GM06990 (cell line): ENCODE measurements at regions not wholly inside any gene's neighbourhood (a gene's known extent, or its start where the extent isn't known, plus 50 kb on each side); places are given as distances from the start of the nearest gene placed in this dataset.

ENCODE experiments used
- DNase-seq: peaks from one replicate; pipeline ENCODE4 v3.0.0-alpha.2; 2011; ENCODE audit not compliant: insufficient read length; ENCODE audit errors: extremely low read depth
- H3K27me3 ChIP-seq: replicated peaks from 2 replicates; pipeline ENCODE4 v1.6.0; 2011; ENCODE audit warnings: low read length; ENCODE audit not compliant: control insufficient read depth, insufficient read depth
- H3K36me3 ChIP-seq: 2 replicates; pipeline ENCODE4 v1.5.1; 2011; ENCODE audit warnings: low read length; ENCODE audit not compliant: control insufficient read depth, insufficient read depth
- H3K4me3 ChIP-seq: replicated peaks from 2 replicates; pipeline ENCODE4 v1.5.1; 2011; ENCODE audit warnings: low read depth, mild to moderate bottlenecking, control low read depth, low read length
- TF ChIP-seq, protein P1 (sequence below): IDR thresholded peaks from 2 replicates; pipeline ENCODE4 v1.5.1; 2011; ENCODE audit warnings: low read length, control low read depth, mild to moderate bottlenecking, inconsistent platforms; ENCODE audit not compliant: insufficient read depth, poor library complexity, severe bottlenecking

- H3K36me3 ChIP-seq = no peaks in the 10 kb centered on the region
- H3K27me3 ChIP-seq = no peaks in the 10 kb centered on the region; the same call in none of the 2 replicates
- DNase-seq = no peak
- no peak overlapping the region for H3K4me3 ChIP-seq
- TF ChIP-seq, protein P1, sequence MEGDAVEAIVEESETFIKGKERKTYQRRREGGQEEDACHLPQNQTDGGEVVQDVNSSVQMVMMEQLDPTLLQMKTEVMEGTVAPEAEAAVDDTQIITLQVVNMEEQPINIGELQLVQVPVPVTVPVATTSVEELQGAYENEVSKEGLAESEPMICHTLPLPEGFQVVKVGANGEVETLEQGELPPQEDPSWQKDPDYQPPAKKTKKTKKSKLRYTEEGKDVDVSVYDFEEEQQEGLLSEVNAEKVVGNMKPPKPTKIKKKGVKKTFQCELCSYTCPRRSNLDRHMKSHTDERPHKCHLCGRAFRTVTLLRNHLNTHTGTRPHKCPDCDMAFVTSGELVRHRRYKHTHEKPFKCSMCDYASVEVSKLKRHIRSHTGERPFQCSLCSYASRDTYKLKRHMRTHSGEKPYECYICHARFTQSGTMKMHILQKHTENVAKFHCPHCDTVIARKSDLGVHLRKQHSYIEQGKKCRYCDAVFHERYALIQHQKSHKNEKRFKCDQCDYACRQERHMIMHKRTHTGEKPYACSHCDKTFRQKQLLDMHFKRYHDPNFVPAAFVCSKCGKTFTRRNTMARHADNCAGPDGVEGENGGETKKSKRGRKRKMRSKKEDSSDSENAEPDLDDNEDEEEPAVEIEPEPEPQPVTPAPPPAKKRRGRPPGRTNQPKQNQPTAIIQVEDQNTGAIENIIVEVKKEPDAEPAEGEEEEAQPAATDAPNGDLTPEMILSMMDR = no peak
Observed at GRCh38 chr7:47654672-47655298, 72.9 kb upstream of the TNS3 start.

DNA sequence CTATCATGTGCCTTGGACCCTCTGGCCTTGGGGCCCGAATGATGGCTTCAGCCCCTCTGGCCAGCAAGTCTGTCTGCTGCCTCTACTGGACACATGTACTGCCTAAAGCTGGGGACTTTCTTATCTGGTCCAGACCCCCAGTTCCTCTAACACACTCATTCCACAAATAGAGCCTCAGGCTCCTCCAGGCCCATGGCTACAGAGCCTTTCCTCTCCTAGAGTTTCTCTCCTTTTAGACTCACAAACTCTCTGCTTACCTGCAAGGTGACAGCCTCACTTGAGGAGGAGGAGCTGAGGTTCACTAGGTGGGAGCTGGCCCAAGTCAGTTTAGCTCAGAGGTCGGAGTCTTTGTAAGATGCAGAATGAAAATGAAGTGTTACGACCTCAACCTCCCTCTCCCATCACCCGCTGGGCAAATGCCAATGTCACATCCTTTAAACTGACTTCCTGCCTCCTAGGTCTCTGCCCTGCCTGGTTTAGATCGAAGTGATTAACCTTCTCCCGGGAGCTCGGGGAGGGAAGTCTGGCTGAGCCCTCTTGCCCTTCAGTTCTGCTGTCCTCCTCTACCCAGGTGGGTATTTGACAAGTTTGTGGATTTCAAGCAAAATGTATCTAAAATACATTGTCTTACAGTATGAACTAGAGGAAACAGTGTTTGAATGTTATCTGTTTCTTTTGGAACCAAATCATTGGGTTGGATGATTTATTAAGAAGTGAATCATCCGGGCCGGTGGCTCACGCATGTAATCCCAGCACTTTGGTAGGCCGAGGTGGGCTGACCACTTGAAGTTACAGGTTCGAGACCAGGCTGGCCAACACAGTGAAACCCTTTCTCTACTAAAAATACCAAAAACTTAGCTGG, 71.9 kb upstream of the TNS3 start:
- TF ChIP-seq, protein P1 = no peak
- no peak for DNase-seq
- no peaks in the 10 kb centered on the region; the same call in none of the 2 replicates for H3K27me3 ChIP-seq
- H3K4me3 ChIP-seq = no peak overlapping the region
- H3K36me3 ChIP-seq = no peaks in the 10 kb centered on the region

DNA sequence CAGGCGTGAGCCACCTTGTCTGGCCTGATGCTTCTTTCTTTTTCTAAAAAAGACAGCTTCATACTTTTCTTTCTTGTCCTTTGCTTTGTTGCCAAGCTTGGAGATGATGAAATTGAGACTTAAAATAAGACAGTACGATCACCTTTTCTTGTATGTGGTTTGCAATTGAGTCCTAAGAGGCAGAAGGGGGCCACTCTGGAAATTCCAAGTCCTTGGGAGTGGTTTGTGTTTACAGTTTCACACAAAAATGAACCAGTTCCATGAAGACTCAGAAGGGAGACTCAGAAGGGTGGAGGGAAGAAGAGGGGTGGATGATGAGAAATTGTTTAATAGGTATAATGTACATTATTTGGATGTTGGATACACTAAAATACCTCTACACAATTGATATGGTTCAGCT, 70.7 kb upstream of the TNS3 start:
- no peak for DNase-seq
- TF ChIP-seq, protein P1 = no peak
- H3K27me3 ChIP-seq = no peaks in the 10 kb centered on the region; the same call in none of the 2 replicates
- no peak overlapping the region for H3K4me3 ChIP-seq
- no peaks in the 10 kb centered on the region for H3K36me3 ChIP-seq

DNA sequence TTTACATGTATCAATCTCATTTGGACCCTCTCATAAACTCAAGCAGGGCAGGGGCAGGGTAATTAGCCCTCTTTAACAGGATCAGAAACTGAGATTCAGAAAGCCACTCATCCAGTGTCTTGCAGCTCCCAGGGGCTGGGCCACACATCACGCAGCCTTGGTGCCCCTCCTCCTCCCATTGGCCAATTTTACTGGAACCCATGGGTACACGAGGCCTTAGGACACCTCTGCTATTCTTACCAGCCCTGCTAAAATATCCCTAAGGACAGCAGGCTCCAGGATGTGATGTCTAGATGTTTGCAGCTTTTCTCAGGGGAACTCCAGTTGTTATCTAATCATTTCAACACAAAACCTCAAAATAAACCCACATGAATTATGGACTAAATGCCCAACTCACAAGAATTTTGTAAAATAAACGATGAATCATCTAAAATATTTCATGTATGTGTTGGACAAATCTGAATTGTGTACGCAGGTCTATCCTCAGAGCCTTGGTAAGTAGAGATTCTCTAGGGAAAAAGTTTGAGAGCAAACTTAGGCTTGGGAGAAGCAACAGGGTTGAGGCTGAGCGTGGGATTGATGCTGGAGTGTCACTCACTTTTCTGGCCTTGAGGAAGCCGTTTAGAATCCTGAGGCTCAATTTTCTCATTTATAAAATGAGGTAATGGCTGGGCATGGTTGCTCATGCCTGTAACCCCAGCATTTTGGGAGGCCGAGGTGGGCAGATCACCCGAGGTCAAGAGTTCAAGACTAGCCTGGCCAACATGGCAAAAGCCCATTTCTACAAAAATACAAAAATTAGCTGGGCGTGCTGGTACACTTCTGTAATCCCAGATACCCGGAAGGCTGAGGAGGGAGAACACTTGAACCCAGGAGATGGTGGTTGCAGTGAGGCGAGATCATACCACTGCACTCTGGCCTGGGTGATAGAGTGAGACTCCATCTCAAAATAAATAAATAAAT, 69.7 kb upstream of the TNS3 start:
- Histone ChIP-seq H3K4me3 (no peak overlapping the region), H3K36me3 (no peaks in the 10 kb centered on the region), H3K27me3 (no peaks in the 10 kb centered on the region; the same call in none of the 2 replicates)
- TF ChIP-seq, protein P1 = no peak
- no peak for DNase-seq

DNA sequence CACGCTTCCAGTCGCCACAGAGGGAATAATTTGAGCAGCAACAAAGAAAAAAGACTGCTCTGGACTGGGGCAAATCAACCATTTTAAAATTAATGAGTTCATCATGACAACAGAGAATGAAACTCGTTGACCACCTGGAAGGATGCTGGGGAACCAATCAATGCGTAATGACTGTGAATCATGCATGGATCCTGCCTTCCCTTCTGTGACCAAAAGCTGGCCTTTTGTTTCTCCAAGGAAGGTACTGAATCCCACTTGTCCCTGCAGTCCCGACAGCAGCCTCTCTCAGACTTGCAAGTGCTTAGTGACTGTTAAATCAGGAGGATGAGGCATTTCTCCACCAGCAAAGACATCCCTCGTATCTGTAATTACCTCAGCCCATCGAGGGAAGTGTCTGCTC, 68.0 kb upstream of the TNS3 start:
- Histone ChIP-seq H3K4me3 (no peak overlapping the region), H3K27me3 (no peaks in the 10 kb centered on the region; the same call in none of the 2 replicates)
- TF ChIP-seq, protein P1 = no peak

More for the DNA sequence above, 68.0 kb upstream of the TNS3 start:
- DNase-seq = no peak
- no peaks in the 10 kb centered on the region for H3K36me3 ChIP-seq
